Activated CD4-positive, alpha-beta T cell treated with anti-CD3 and anti-CD28 coated beads for 24 hours (primary cell): ENCODE measurements at regions not wholly inside any gene's neighbourhood (a gene's known extent, or its start where the extent isn't known, plus 50 kb on each side); places are given as distances from the start of the nearest gene placed in this dataset.
"Not testable (repeated sequence)": the region's sequence is repeated elsewhere in the genome, so short reads cannot be mapped to it uniquely, and the experiment has no call there.

Experiments
- DNase-seq, 2 donors: peaks; one replicate each; pipeline ENCODE4 v3.0.0-alpha.2; 2020; ENCODE audit warnings: low read depth in 2 of 2

DNA sequence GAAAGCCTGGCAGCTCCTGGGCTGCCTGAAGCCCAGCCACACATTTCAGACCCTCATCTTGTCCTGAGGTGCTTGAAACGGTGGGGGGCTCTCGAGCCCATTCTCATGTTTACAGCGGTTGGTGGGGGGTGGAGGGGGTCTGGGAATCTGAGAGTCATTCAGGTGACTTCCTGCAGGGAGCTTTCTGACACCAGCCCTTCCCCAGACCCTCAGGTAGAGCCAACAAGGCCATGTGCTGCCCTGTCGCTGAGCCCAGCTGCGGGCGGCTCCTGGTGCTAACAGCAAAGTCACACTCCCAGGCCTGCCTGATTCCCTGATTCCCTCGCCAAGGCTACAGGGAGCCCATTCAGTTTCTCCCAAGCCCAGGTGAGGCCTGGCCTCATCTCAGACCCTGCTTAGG, 324.9 kb upstream of the MEX3C start:
- no peak for DNase-seq

DNA sequence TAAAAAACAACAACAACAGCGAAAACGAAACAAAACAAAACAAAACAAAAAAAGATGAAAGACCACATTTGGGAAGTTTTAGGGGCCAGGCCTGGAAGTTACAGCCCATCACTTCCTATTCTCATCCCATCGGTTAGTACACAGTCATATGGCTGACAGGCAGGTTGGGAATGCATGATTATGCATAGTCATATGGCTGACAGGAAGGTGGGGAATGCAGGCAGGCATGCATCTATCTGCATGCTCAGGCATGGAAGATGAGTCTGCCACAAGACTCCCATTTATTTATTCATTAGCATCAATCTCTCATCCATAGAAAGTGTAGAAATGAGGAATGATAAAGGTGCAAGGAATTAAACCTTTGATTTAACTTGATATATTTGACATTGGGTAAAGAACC, 325.3 kb upstream of the MEX3C start:
- no peak for DNase-seq

DNA sequence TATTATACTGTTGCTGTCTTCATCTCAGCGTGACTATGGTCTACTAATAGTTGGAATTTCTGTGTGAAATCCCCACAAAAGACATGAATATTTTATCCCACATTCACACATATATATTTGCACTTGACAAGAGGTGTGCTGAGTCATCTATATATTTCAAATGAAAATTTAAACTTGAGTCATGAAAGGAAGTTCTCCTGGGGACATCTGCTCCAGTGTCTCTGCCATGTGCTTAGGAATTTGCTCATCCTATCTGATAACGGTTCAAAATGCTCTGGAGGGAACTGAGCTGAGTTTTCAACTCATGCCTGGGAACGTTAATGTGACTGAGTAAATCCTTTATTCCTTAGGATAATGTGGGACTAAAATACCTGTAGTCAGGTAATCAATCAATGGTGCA, 326.2 kb upstream of the MEX3C start:
- DNase-seq, result no peak

DNA sequence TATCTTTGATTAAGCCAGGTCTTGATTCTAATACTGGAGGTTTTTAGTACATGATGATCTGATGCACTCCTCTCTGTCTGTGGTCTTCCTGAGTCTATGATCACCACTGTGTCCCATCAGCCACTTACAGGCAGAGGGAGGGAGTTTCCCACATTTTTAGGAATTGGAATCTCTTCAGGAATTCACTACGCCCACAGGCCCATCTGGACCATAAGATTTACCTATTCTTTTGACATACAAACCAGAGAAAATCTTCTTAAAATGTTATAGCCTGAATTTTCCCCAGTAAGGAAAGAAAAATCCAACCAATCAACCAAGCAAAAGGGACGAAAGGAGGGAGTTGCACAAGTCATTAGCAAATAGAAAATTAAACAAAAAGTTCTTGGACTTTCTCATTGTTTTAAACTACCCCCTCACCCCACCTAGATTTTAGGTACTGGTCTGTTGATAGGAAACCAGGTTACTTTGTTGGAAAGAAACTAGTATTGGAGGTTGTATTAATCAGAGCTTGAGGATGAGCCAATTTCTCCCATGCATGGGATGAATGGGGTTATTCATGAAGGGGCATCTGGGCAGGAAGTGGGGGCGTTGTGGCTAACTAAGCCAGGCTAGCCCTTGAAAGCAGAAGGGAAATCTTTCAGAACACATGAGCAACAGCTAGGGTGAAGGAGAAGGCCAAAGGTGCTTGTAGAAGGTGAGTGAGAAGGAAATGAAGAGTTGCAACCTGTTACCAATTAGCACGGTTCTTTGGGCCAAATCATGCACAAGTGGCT, 328.2 kb upstream of the MEX3C start:
- DNase-seq, result no peak

DNA sequence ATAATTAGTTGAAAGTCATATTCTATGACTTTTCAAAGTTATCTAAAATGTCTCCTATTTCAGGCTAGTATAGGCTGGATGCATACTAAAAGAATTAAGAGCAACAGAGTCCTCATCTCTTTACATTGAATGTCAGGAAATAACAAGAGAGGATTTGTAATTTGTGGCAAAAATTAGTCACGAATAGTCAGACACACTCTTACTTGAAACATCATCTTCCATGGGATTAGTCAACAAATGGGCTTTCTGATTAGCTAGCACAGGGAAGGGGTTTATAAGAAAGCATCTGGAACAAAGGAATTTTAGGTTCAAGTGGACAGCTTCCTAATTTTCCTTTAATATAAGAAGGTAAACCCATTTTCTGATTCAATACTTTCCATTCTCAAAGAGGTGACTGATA, 330.3 kb upstream of the MEX3C start:
- DNase-seq, result no peak

DNA sequence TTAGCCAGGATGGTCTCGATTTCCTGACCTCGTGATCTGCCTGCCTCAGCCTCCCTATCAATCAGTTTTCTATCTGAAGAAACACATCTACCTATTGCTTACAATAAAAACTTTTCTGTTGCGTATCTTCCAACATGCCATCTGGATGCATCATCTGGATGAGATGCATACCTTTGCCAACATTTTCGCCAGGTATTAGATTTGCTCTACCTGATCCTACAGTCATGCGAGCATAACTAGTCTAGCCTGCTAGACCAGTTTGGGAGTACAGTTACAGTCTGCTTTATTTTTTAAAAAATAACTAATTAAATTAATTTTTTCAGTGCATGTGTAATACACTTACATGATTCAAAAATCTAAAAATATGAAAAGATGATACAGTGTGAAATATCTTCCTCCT, 334.0 kb upstream of the MEX3C start:
- no peak for DNase-seq

DNA sequence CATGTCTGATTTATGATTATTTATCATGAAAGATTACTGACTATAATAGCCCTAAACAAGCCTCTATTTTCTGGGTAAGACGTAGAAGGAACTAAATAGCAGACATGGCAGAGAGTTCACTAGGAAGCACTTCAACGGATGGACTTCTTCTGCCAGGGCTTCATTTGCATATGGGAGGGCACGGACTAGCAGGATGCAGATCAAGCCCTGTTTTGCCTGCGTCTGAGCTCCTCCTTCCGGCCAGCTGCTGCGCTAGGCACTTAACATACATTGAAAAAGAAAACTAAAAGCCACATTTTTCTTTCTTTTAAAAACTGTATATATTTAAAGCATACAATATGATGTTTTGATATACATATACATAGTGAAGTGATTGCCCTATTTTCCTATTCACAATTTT, 340.0 kb upstream of the MEX3C start:
- no peak for DNase-seq

DNA sequence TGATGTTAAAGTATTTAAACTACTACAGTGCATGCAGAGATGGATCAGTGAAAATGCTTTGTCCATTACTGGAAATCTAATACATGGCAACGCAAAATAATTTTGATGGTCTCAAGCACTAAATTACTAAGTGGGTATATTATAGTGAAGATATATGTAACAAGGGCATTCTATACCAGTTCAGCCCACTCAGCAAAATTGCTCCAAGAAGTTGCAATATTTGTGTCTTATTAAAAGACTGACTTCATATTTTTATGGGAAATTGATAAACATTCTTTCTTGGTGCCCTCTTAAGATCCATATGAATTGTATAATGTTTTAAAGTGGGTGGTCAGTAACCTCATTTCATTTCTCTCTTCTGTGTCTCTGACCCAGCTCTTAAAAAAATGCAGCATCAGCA, 343.1 kb upstream of the MEX3C start:
- DNase-seq, result no peak

DNA sequence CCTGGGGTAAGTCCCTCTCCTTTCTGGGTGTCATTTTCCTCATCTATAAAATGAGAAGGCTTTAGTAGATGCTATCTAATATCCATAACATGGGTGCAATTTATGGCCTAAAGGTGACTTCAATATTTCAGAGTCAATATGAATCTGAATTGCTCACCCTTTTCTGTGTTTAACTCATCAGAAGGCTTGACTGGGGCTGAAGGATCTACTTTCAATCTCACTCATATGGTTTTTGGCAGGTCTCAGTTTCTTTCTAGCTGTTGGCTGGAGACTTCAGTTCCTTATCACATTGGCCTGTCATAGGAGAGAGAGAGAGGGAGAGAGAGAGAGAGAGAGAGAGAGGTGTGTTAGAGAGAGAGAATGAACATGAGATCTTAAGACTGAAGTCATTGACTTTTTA, 343.7 kb upstream of the MEX3C start:
- no peak for DNase-seq

DNA sequence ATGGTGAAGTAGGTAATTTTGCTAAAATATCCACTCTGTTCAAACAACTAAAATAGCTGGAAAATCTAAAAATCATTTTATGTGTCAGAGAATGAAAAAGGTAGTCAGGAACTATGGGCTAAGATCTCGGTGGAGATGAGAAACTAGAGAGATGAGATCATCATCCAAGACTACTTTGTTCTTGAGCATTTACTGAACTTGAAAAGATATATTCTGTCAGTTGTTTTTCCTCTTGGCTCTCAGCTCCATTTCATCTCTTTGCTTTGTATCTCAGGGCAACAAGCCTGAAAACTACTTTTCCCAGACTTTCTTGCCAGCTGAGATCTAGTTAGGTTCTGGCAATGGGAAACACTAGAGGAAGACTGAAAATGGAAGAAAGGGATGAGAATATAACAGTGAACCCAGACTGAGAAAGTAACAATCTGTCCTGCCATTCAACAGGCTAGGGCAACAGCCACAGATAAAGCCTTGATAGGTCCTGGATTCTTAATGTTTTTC, 346.2 kb upstream of the MEX3C start:
- DNase-seq, result no peak

DNA sequence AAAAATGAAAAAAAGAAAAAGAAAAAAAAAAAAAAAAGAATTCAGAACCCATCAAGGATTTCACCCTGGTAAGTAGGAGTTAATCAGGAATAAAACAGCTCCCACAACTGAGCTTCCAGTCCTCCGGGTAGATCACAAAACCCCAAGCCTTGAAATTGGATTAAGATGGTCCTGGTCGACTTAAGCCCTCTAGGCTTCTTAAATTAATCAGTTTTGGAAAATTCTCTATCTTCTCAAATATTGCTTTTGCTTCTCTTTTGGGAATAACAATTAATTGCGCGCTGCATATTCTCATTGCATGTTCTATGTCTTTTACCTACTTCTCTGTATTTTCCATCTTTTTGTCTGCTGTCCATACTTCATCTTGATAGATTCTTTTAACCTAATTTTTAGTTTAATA, 348.0 kb upstream of the MEX3C start:
- DNase-seq, result no peak

DNA sequence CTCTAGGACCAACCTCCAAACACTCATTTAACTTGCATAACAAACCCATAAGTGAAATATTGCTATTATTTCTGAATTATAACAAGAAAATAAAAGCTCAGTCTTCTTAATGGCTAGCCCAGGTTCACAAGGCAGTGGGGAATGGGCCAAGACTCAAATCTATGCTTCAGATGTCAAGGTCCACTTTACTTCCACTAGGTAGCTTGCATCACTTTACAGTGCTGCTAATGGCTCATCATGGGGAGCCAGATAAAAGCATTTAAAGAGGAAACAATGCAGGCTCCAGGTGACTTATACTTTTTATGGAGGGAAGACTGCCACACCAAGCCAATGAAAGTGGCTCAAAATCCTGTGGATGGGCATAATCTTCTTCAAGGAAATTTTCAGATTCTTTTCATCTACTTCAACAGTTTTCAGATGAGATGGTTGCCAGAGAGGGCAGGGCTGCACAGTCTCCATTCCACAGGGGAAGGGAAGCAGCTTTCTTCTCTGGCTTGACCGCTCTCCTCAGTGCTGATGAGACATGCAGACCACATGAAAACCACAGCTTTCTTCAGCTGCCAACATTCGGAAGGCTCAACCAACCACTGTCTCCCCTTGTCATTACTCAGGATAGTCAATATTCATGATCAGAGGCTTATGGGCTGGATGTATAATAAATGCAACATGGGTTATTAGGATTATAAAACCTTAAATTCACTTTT, 361.9 kb upstream of the MEX3C start:
- no peak for DNase-seq

DNA sequence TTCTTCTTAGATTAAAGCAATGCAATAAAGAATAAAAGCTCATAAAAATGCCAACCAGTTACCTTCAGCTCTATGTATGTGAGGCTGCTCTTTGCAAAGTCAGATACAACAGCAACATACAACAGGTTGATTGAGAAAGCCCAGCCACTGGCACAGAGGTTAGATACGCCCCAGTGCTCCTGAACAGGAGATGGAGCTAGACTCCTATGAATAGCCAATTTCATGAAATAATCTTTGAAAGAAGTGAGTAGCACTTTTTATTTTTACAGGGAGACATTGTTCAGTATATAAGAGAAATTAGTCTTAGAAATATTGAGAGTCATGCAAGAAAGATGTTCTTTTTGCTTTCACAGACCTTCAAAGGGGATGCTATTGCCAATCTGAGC, 362.4 kb upstream of the MEX3C start:
- DNase-seq, result no peak

DNA sequence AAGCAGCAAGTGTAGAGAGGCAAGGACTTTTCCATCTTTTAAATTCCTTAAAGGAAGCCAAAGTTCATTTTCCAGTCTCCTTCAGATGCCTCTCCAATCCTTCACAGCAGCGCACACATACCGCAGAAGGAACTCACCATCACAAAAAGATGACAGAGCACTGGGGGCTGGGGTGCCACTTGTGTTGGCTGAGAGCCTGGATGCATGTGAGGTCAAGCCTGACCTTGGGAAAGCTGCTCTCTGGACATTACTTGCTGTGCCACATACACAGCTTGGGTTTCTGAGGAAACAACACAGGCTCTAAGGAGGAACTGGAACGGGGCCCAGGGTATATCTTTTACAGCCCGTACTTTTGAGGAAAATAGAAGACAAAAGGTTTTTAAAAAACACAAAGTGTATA, 364.3 kb upstream of the MEX3C start:
- DNase-seq, result no peak

DNA sequence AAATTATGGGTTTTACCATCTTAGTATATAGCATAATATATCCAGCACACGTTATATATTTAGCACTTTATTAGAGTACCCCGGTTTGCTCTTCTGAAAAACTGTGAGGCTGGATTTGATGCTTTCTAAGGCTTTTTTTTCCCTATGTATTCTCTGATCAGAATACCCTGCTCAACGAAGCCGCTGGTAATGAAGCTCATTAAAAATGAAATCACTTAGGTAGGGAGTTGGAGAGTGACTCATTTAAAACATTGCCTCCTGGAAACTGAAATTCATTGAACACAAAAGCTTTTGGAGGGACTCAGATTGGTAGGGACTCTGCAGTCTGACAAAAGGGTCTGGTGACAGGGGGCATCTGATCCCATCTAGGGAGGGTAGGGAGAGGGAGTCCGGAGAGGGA, 365.4 kb upstream of the MEX3C start:
- no peak for DNase-seq

DNA sequence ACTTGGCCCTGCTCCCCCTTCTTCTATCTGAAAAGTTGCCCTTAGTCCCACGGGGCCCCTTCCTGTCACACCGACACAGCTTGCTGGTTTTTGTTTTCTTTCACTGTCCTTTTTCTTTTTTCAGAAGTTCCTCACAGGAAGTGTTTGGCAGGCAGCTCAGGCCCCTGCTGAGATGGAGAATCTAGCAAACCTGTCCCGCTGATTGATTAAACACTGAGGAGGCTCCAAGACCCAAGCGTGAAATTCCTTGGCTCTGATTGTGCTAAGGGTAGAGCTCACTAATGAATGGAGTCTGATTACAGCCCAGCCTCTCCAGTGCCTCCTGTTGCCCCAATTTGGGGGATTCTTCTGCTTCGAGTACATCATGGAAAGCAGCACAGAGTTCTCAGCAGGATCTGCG, 365.9 kb upstream of the MEX3C start:
- DNase-seq, result no peak

DNA sequence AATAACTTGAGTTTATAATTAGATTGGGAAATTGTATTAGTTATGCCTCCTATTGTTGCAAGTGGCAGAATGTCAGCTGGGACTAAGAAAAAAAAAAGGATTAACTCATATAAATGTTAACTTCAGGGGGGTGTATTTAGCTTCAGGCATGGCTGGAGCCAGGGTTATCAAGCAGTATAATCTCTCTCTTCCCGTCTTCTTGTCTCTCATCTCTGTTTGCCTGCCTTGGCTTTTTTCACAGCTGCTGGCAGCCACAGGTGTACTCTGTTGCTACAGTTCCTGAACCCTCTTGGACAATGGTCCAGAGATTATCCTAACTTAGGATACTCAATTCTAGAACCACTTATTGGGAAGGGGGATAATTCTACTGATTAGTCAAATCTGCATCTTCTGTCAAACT, 370.7 kb upstream of the MEX3C start:
- DNase-seq, result no peak

DNA sequence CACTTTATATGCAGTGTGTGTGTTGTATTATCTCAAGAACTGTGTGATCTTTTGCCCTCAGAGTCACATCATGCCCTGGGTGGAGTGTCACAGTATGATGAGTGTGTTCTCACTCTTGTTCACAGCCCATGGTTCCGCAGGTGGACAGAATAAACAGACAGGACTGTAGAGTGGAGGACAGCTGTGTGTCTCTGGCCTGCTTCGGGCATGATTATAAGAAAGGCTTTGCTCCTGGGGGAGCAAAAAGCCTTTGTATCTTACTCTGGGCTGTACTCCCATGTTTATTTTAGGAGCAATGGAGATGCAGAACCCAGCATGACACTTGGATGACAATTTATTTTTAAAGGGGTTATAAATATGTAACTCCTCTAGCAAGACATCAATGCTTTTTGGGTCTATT, 371.7 kb upstream of the MEX3C start:
- DNase-seq, result no peak

DNA sequence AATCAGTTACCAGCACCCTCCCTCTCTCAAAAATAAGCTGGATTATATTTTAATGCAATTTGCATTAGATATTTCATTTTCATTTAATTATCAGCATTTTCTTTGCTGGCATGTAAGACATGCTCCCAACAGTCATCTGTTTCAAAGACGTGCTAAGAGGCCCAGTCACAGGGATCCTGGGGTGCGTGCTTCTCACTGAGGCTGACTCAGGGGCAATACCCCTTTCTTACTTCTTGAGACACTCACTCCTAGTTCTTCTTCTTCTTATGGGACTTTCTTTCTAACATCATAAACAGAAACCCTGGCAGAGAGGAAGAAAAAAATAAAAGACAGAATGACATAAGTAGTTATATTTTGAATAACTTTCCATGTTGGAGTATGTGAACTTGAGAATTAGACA, 372.1 kb upstream of the MEX3C start:
- no peak for DNase-seq

DNA sequence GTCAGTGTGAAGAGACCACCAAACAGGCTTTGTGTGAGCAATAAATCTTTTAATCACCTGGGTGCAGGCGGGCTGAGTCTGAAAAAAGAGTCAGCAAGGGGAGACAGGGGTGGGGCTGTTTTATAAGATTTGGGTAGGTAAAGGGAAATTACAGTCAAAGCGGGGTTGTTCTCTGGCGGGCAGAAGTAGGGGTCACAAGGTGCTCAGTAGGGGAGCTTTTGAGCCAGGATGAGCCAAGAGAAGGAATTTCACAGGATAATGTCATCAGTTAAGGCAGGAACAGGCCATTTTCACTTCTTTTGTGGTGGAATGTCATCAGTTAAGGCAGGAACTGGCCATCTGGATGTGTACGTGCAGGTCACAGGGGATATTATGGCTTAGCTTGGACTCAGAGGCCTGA, 372.6 kb upstream of the MEX3C start:
- DNase-seq, result not testable (repeated sequence)

DNA sequence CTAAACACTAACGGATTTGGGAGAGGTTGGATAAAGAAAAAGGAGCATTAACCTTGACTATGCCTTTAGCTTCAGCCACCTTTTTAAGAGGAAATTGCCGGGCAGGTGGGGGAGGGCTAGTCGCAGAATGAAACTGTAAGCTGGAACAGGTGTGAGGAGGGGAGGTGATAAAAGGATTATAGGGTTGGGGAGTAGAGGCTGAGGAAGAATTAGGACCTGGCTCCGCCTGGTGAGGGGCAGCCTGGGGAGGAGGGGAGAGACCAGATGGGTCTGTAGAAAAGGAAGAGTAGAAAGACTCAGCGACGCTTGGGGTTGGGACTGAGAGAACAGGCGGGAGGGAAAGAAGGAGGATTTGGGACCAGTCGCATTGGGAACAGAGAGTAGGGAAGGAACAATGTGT, 376.4 kb upstream of the MEX3C start:
- not testable (repeated sequence) for DNase-seq

DNA sequence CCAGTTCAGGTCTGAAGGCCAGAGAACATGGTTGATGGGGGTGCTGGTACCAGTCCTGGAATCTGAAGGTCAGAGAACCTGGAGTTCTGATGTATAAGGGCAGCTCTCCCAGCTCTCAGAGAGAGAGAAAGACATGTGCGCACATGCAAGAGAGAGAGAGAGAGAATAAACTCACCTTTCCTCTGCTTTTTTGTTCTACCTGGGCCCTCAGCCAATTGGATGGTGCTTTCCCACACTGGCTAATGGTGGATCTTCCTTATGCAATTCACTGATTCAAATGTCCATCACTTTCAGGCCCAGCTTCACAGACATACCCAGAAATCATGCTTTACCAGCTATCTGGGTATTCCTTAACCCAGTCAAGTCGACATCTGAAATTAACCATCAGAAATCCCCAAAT, 377.7 kb upstream of the MEX3C start:
- DNase-seq, result no peak

DNA sequence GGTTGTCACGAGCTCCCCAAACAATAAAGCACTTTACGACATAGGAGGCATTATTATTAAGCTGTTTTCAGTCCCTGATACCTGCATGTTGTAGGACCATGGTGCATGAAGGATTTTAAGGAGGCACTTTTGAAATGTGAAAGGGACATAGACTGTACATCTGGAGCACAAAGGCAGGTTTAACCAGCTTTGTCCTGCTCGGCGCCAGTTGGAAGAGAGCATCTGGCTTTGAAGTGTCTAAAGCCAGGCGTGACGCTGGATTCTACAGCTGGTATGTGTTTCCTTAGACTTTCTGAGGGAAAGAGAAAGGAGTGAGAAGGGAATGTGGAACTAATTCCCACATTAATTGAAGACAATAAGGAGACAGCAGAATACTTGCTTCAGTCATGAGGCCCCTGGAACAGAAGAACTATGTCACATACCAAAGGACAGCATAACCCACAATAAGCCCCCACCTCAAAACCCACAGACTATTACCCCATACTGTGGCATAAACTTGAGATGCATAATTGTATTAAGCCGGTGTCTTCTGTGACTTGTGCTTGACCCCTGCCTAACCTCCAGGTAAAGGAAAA, 381.0 kb upstream of the MEX3C start:
- no peak for DNase-seq
